HCT116 (cell line): ENCODE measurements at regions not wholly inside any gene's neighbourhood (a gene's known extent, or its start where the extent isn't known, plus 50 kb on each side); places are given as distances from the start of the nearest gene placed in this dataset.

Source experiments
- ATAC-seq: fragments of 200-7000 bp; cut with Tn5 transposase; 2 replicates; pipeline ENCODE4 v1.9.1; 2020; ENCODE audit warnings: mild to moderate bottlenecking, moderate library complexity
- BruUV-seq: library from RNA; stranded (reverse); fragments of 400-500 nt; replicated peaks from 2 replicates; lab custom pipeline; 2021; lab: Mats Ljungman, UMichigan
- CTCF ChIA-PET: fragments of 300-600 bp; sonication (Branson Sonifier 250); formaldehyde crosslinking; loops from one replicate; lab custom pipeline; 2021; ENCODE audit warnings: antibody characterized with exemption; lab: Charles Lee
- POLR2A ChIA-PET: fragments of 300-600, 350-600 bp; sonication (Branson Sonifier 250); formaldehyde crosslinking; loops from one replicate; lab custom pipeline; 2021; ENCODE audit warnings: antibody characterized with exemption; lab: Charles Lee
- RAD21 ChIA-PET, 2 experiments: fragments of 300-600 bp; sonication (Branson Sonifier 250); formaldehyde crosslinking; loops; one replicate each; lab custom pipeline; 2023; ENCODE audit warnings: low total read pairs in 2 of 2; ENCODE audit not compliant: uncharacterized antibody in 2 of 2, unreplicated experiment in 2 of 2, low non-redundant PET in 1 of 2; lab: Charles Lee
- DNase-seq: peaks from one replicate; pipeline ENCODE4 v3.0.0-alpha.2; 2010; ENCODE audit warnings: low read depth, low spot score
- H2AFZ ChIP-seq: fragments of 200-600 bp; shearing (Covaris generic), sonication (generic); 2 replicates; pipeline ENCODE4 v1.6.1; 2017; ENCODE audit warnings: low read depth, mixed run types, mixed read lengths, antibody characterized with exemption, low read length; ENCODE audit not compliant: poor library complexity, severe bottlenecking
- H3K27ac ChIP-seq: 2 replicates; pipeline ENCODE4 v1.5.1; 2012; ENCODE audit warnings: low read depth, low read length
- H3K27me3 ChIP-seq: fragments of 200-600 bp; sonication (generic); 2 replicates; pipeline ENCODE4 v1.6.1; 2016; ENCODE audit warnings: mixed run types, low read length, mixed read lengths; ENCODE audit not compliant: insufficient read depth
- H3K36me3 ChIP-seq, 2 experiments: fragments of 200-500 bp in 1 of 2; fragments of 200-600 bp in 1 of 2; sonication (Bioruptor generic) in 1 of 2; sonication (generic) in 1 of 2; 2 replicates each; pipeline versions ENCODE4 v1.5.1 to v1.6.1; 2014 to 2016; ENCODE audit warnings: low read length in 2 of 2, inconsistent platforms in 1 of 2, mixed read lengths in 1 of 2, mixed run types in 1 of 2; ENCODE audit not compliant: insufficient read depth in 2 of 2, control insufficient read depth in 1 of 2
- H3K4me1 ChIP-seq, 2 experiments: fragments of 200-600 bp in 1 of 2; sonication (generic) in 1 of 2; 2 replicates each; pipeline versions ENCODE4 v1.5.1 to v1.6.1; 2012 to 2017; ENCODE audit warnings: low read length in 2 of 2, inconsistent platforms in 1 of 2, mild to moderate bottlenecking in 1 of 2, mixed read lengths in 1 of 2, mixed run types in 1 of 2, moderate library complexity in 1 of 2; ENCODE audit not compliant: insufficient read depth in 2 of 2, control insufficient read depth in 1 of 2
- H3K4me2 ChIP-seq: fragments of 200-600 bp; sonication (generic); 2 replicates; pipeline ENCODE4 v1.6.1; 2017; ENCODE audit warnings: mixed run types, low read length, mixed read lengths
- H3K4me3 ChIP-seq, 2 experiments: fragments of 200-600 bp in 1 of 2; sonication (generic) in 1 of 2; replicated peaks in 1 of 2; 2 replicates each; pipeline ENCODE4 v1.5.1; 2011 to 2016; ENCODE audit warnings: low read length in 2 of 2, control low read depth in 1 of 2, low read depth in 1 of 2, mild to moderate bottlenecking in 1 of 2, mixed read lengths in 1 of 2, mixed run types in 1 of 2
- H3K79me2 ChIP-seq: fragments of 200-600 bp; sonication (generic); 2 replicates; pipeline ENCODE4 v1.6.1; 2017; ENCODE audit warnings: mild to moderate bottlenecking, mixed run types, low read length, moderate library complexity, mixed read lengths; ENCODE audit not compliant: insufficient read depth
- H3K9ac ChIP-seq: fragments of 200-600 bp; sonication (generic); 2 replicates; pipeline ENCODE4 v1.6.1; 2016; ENCODE audit warnings: low read length, mixed read lengths
- H3K9me2 ChIP-seq: fragments of 200-600 bp; sonication (generic), shearing (Covaris generic); 2 replicates; pipeline ENCODE4 v1.6.1; 2017; ENCODE audit warnings: mixed run types, mild to moderate bottlenecking, moderate library complexity; ENCODE audit not compliant: insufficient read depth
- H3K9me3 ChIP-seq, 2 experiments: fragments of 200-500 bp in 1 of 2; fragments of 200-600 bp in 1 of 2; sonication (Bioruptor generic) in 1 of 2; sonication (generic) in 1 of 2; 2 replicates each; pipeline ENCODE4 v1.6.1; 2014 to 2017; ENCODE audit warnings: low read length in 2 of 2, mixed read lengths in 2 of 2, inconsistent platforms in 1 of 2, low read depth in 1 of 2, mild to moderate bottlenecking in 1 of 2, mixed run types in 1 of 2, moderate library complexity in 1 of 2; ENCODE audit not compliant: control insufficient read depth in 1 of 2, insufficient read depth in 1 of 2
- H4K20me1 ChIP-seq: fragments of 200-600 bp; sonication (generic), shearing (Covaris generic); 2 replicates; pipeline ENCODE4 v1.6.1; 2017; ENCODE audit warnings: mixed run types, mild to moderate bottlenecking, moderate library complexity; ENCODE audit not compliant: insufficient read depth
- CBX3 ChIP-seq: IDR thresholded peaks from 2 replicates; pipeline ENCODE4 v1.6.1; 2012; ENCODE audit warnings: low read depth
- CTCF ChIP-seq, 3 experiments: fragments of 200-600 bp in 1 of 3; sonication (generic) in 1 of 3; IDR thresholded peaks in 2 of 3; conservative IDR thresholded peaks in 1 of 3; 2 replicates each; pipeline ENCODE4 v1.5.1; 2012 to 2017; ENCODE audit warnings: low read depth in 2 of 3, low read length in 2 of 3, antibody characterized with exemption in 1 of 3, borderline replicate concordance in 1 of 3, control low read depth in 1 of 3, mild to moderate bottlenecking in 1 of 3, mixed read lengths in 1 of 3, mixed run types in 1 of 3, moderate library complexity in 1 of 3; ENCODE audit not compliant: insufficient read depth in 1 of 3
- ELF1 ChIP-seq: IDR thresholded peaks from 2 replicates; pipeline ENCODE4 v1.6.1; 2012; ENCODE audit warnings: low read depth, borderline replicate concordance
- EZH2 ChIP-seq: fragments of 200-600 bp; sonication (generic); IDR thresholded peaks from 2 replicates; pipeline ENCODE4 v1.6.1; 2017; ENCODE audit warnings: antibody characterized with exemption, mixed run types
- EZH2phosphoT487 ChIP-seq: fragments of 200-600 bp; IDR thresholded peaks from 2 replicates; pipeline ENCODE4 v1.6.1; 2018; ENCODE audit warnings: antibody characterized with exemption, borderline replicate concordance
- JUND ChIP-seq: IDR thresholded peaks from 2 replicates; pipeline ENCODE4 v1.6.1; 2012
- POLR2A ChIP-seq: IDR thresholded peaks from 2 replicates; pipeline ENCODE4 v1.7.0; 2011; ENCODE audit warnings: borderline replicate concordance; ENCODE audit not compliant: insufficient read depth, insufficient read length; ENCODE audit errors: extremely low read depth
- POLR2AphosphoS5 ChIP-seq: IDR thresholded peaks from 2 replicates; pipeline ENCODE4 v1.6.1; 2011; ENCODE audit warnings: mild to moderate bottlenecking, low read depth, low read length, moderate library complexity
- SIN3A ChIP-seq: IDR thresholded peaks from 2 replicates; pipeline ENCODE4 v1.6.1; 2012; ENCODE audit warnings: low read depth
- SP1 ChIP-seq: IDR thresholded peaks from 2 replicates; pipeline ENCODE4 v1.6.1; 2012; ENCODE audit warnings: low read depth
- SRF ChIP-seq: IDR thresholded peaks from 2 replicates; pipeline ENCODE4 v1.6.1; 2012; ENCODE audit warnings: low read depth
- TCF7L2 ChIP-seq: IDR thresholded peaks from 2 replicates; pipeline ENCODE4 v1.7.0; 2011; ENCODE audit warnings: borderline replicate concordance, inconsistent platforms; ENCODE audit not compliant: insufficient read depth, insufficient read length; ENCODE audit errors: extremely low read depth
- YY1 ChIP-seq: IDR thresholded peaks from 2 replicates; pipeline ENCODE4 v1.6.1; 2011; ENCODE audit warnings: low read length, low read depth, moderate library complexity, mild to moderate bottlenecking; ENCODE audit not compliant: insufficient replicate concordance; ENCODE audit errors: extremely low read depth
- ZBTB33 ChIP-seq: IDR thresholded peaks from 2 replicates; pipeline ENCODE4 v1.6.1; 2011; ENCODE audit warnings: mild to moderate bottlenecking, low read length, moderate library complexity; ENCODE audit not compliant: insufficient replicate concordance; ENCODE audit errors: extremely low read depth
- ZFX ChIP-seq: fragments of 450-650 bp; IDR thresholded peaks from 2 replicates; pipeline ENCODE4 v1.6.1; 2017
- ZNF274 ChIP-seq: fragments of 200-500 bp; sonication (Bioruptor generic); IDR thresholded peaks from 2 replicates; pipeline ENCODE4 v1.6.1; 2014; ENCODE audit warnings: mild to moderate bottlenecking, low read depth, low read length, inconsistent platforms
- intact Hi-C: fragments of 100-400 bp; cut with micrococcal nuclease; formaldehyde crosslinking; loops from 2 replicates; pipeline ENCODE4 v1.10.0; 2022

GRCh38 chr1:96521010-96521409 is 200.6 kb upstream of the PTBP2 start (continued):
- TF ChIP-seq CTCF (IDR thresholded peaks at IDR 0.05 in 2 of 3, conservative IDR thresholded peaks at IDR 0.05 in 1 of 3; ENCODE audit: borderline replicate concordance in 1 of 3, insufficient read depth in 1 of 3, low read depth in 2 of 3, low read length in 2 of 3) (no peak), YY1 (no peak), POLR2A (no peak), SIN3A (no peak), POLR2AphosphoS5 (no peak), SRF (no peak), JUND (no peak), TCF7L2 (no peak), SP1 (no peak)

- ATAC-seq: no peak
- Histone ChIP-seq H3K9me2 (no peaks in the 10 kb centered on the region), H3K4me3 (no peak overlapping the region), H3K4me1 (peaks cover 2 to 6% of the 10 kb centered on the region in 2 experiments; a peak in 1 of 4 replicates), H3K27ac (no peak overlapping the region), H3K4me2 (no peak overlapping the region), H4K20me1 (no peaks in the 10 kb centered on the region), H3K36me3 (no peaks in the 10 kb centered on the region), H2AFZ (no peak overlapping the region), H3K79me2 (no peaks in the 10 kb centered on the region), H3K27me3 (no peaks in the 10 kb centered on the region), H3K9me3 (no peaks in the 10 kb centered on the region), H3K9ac (no peak overlapping the region)
- ChIA-PET RAD21 (no interaction called here), CTCF (no interaction called here), POLR2A (no interaction called here)
- no TSS peak for BruUV-seq
- TF ChIP-seq SIN3A (no peak), EZH2phosphoT487 (no peak), POLR2A (no peak), TCF7L2 (no peak), ZBTB33 (no peak), ELF1 (no peak), ZFX (no peak), JUND (no peak), EZH2 (no peak), CBX3 (no peak), SRF (no peak), ZNF274 (no peak)
- intact Hi-C loops: no loop called here
- no peak for DNase-seq
Measured at GRCh38 chr1:96521994-96522760, 199.4 kb upstream of the PTBP2 start.
